ENCODE measurements at regions not wholly inside any gene's neighbourhood (a gene's known extent, or its start where the extent isn't known, plus 50 kb on each side); places are given as distances from the start of the nearest gene placed in this dataset.

DNA sequence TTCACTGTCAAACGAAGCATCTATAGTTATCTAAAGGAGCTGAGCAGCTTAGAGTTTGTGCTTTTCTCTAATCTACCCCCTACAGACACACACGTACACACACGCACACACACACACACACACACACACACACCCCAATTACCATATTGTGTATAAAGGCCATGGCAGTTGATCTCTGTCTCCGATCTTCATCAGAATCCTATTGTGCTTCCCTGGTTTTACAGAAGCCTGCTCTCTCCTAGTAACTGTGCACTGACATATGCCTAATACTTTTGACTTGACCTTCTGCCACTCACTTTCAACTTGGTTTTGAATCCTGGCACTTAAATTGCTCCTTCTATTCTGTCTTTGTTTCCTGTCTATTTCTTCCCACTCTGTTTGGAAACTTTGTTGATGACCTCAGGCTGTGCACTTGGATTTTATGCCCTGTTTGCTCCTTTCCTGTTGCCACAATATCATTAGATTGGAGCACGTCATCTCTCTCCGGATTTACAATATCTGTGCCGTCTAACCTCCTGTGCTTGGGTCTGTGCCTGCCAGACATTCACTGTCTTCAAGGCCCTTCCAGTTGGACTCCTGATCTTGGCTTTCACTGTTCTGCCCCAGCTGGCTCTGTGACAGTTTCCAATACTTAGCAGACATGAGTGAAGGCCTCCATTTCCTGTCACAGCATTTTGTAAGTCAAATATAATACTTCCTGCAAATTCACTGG, 928.1 kb downstream of the FAT4 start:
- H3K27ac ChIP-seq (ENCODE audit: low read depth, low read length): no peak overlapping the region

DNA sequence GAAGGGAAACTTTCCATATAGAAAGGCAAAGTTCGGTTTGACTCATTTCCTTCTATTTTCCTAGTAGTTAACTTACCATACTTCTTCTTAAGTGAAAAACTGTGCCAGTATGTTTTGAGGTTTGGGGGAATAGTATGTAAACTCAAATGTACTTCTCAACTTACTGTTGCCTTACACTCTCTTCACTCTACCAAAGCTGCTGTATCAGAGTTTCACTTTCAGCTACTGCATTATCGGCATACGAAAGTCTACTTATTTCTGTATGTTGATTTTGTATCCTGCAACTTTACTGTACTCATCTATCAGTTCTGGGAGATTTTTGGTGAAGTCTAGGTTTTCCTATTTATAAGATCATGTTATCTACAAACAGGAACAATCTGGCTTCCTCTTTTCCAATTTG, 932.7 kb downstream of the FAT4 start:
- Histone ChIP-seq H3K36me3 (ENCODE audit: control insufficient read depth in 3 of 3, insufficient read depth in 3 of 3, low read length in 3 of 3) (no peaks in the 10 kb centered on the region), H3K9ac (ENCODE audit: low read depth in 1 of 3, low read length in 3 of 3) (no peak overlapping the region), H3K9me3 (ENCODE audit: control insufficient read depth in 3 of 3, low read length in 3 of 3) (no peaks in the 10 kb centered on the region), H3K4me1 (ENCODE audit: control insufficient read depth in 3 of 3, insufficient read depth in 3 of 3, low read length in 3 of 3) (no peaks in the 10 kb centered on the region), H3K27me3 (ENCODE audit: control insufficient read depth in 3 of 3, insufficient read depth in 3 of 3, low read length in 3 of 3) (no peaks in the 10 kb centered on the region), H3K27ac (ENCODE audit: low read depth, low read length) (no peak overlapping the region), H3K4me3 (ENCODE audit: low read length in 3 of 3) (no peak overlapping the region)

More for the DNA sequence above, 928.1 kb downstream of the FAT4 start:
- no peak overlapping the region for H3K9ac ChIP-seq (ENCODE audit: low read depth in 1 of 3, low read length in 3 of 3)
- H3K9me3 ChIP-seq (ENCODE audit: control insufficient read depth in 3 of 3, low read length in 3 of 3): no peaks in the 10 kb centered on the region
- no peaks in the 10 kb centered on the region for H3K4me1 ChIP-seq (ENCODE audit: control insufficient read depth in 3 of 3, insufficient read depth in 3 of 3, low read length in 3 of 3)
- no peaks in the 10 kb centered on the region for H3K36me3 ChIP-seq (ENCODE audit: control insufficient read depth in 3 of 3, insufficient read depth in 3 of 3, low read length in 3 of 3)
- H3K4me3 ChIP-seq (ENCODE audit: low read length in 3 of 3): no peak overlapping the region
- H3K27me3 ChIP-seq (ENCODE audit: control insufficient read depth in 3 of 3, insufficient read depth in 3 of 3, low read length in 3 of 3): no peaks in the 10 kb centered on the region

DNA sequence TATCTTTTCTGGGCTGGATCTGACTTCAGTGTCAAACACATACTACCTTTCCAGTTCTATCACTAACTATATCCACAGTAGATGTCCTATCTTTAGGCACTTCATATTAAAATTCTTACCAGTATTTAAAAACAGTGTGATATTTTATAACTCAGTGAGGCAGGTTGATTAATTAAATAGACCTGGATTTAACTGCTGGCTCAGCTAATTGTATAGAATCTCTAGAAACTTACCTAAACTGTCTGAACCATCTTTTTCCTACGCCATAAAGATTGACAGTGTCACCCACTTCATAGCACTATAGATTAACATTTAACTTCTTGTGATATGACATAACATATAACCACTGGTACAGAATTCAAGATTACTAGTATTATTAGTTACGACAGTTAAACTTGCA, 935.3 kb downstream of the FAT4 start:
- Histone ChIP-seq H3K27ac (ENCODE audit: low read depth, low read length) (no peak overlapping the region), H3K9me3 (ENCODE audit: control insufficient read depth in 3 of 3, low read length in 3 of 3) (no peaks in the 10 kb centered on the region), H3K4me3 (ENCODE audit: low read length in 3 of 3) (no peak overlapping the region), H3K9ac (ENCODE audit: low read depth in 1 of 3, low read length in 3 of 3) (no peak overlapping the region), H3K4me1 (ENCODE audit: control insufficient read depth in 3 of 3, insufficient read depth in 3 of 3, low read length in 3 of 3) (no peaks in the 10 kb centered on the region), H3K27me3 (ENCODE audit: control insufficient read depth in 3 of 3, insufficient read depth in 3 of 3, low read length in 3 of 3) (no peaks in the 10 kb centered on the region), H3K36me3 (ENCODE audit: control insufficient read depth in 3 of 3, insufficient read depth in 3 of 3, low read length in 3 of 3) (no peaks in the 10 kb centered on the region)

DNA sequence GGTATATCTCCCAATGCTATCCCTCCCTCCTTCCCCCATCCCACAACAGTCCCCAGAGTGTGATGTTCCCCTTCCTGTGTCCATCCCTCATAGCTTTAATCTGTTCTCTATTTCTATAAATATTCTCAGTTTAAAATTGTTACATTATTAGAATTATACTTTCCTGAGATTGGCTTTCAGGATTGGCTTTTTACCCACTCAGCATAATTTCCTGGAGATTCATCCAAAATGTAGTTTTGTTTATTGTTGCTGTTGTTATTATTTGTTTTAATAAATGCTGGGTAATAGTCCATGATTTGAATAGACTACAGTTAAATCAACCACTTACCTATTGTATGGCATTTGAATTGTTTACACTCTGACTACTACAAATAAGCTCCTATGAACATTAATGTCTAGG, 936.4 kb downstream of the FAT4 start:
- H3K36me3 ChIP-seq (ENCODE audit: control insufficient read depth in 3 of 3, insufficient read depth in 3 of 3, low read length in 3 of 3): no peaks in the 10 kb centered on the region
- no peak overlapping the region for H3K4me3 ChIP-seq (ENCODE audit: low read length in 3 of 3)
- H3K4me1 ChIP-seq (ENCODE audit: control insufficient read depth in 3 of 3, insufficient read depth in 3 of 3, low read length in 3 of 3): no peaks in the 10 kb centered on the region
- no peak overlapping the region for H3K27ac ChIP-seq (ENCODE audit: low read depth, low read length)
- no peaks in the 10 kb centered on the region for H3K9me3 ChIP-seq (ENCODE audit: control insufficient read depth in 3 of 3, low read length in 3 of 3)
- H3K9ac ChIP-seq (ENCODE audit: low read depth in 1 of 3, low read length in 3 of 3): no peak overlapping the region
- no peaks in the 10 kb centered on the region for H3K27me3 ChIP-seq (ENCODE audit: control insufficient read depth in 3 of 3, insufficient read depth in 3 of 3, low read length in 3 of 3)

DNA sequence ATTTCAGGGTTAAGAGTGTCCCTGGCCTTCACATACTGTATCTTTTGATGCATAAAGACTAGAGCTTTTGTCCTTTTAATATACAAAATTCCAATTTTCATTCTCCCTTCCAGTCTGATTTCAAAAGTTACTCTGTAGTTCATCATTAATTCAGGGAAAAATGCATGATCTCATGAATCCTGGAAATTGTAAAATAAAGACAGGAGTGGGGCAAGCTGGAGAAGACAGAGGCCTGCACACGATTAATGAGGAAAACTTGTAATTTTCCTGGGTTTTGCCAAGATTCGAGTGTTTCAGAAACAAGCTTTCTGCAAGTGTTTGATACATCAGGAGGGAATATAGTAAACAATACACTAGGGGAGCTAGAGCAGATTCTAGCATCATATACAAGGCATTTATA, 947.9 kb downstream of the FAT4 start:
- Histone ChIP-seq H3K36me3 (ENCODE audit: control insufficient read depth in 3 of 3, insufficient read depth in 3 of 3, low read length in 3 of 3) (no peaks in the 10 kb centered on the region), H3K9ac (ENCODE audit: low read depth in 1 of 3, low read length in 3 of 3) (no peak overlapping the region), H3K4me1 (ENCODE audit: control insufficient read depth in 3 of 3, insufficient read depth in 3 of 3, low read length in 3 of 3) (no peaks in the 10 kb centered on the region)

DNA sequence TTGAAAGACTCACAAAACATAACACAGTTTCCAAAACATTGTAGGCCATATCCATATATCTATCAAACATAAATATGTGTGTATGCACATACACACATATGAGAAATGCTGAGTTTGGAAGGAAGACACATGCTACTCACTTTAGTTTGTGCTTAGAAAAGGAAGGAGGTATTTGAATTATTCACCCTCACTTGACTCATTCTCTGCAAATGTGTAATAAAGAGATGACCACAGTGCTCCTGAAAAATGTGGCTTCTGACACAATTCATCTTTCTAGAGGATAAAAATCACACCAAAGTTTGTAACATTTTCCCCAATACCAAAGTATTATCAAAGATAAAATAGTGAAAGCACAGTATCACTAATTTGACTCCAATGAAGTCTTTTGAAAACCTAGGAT, 950.1 kb downstream of the FAT4 start:
- H3K9ac ChIP-seq (ENCODE audit: low read depth in 1 of 3, low read length in 3 of 3): no peak overlapping the region
- no peaks in the 10 kb centered on the region for H3K27me3 ChIP-seq (ENCODE audit: control insufficient read depth in 3 of 3, insufficient read depth in 3 of 3, low read length in 3 of 3)
- H3K9me3 ChIP-seq (ENCODE audit: control insufficient read depth in 3 of 3, low read length in 3 of 3): no peaks in the 10 kb centered on the region

More for the DNA sequence above, 947.9 kb downstream of the FAT4 start:
- Histone ChIP-seq H3K9me3 (ENCODE audit: control insufficient read depth in 3 of 3, low read length in 3 of 3) (no peaks in the 10 kb centered on the region), H3K4me3 (ENCODE audit: low read length in 3 of 3) (no peak overlapping the region), H3K27me3 (ENCODE audit: control insufficient read depth in 3 of 3, insufficient read depth in 3 of 3, low read length in 3 of 3) (no peaks in the 10 kb centered on the region), H3K27ac (ENCODE audit: low read depth, low read length) (no peak overlapping the region)

DNA sequence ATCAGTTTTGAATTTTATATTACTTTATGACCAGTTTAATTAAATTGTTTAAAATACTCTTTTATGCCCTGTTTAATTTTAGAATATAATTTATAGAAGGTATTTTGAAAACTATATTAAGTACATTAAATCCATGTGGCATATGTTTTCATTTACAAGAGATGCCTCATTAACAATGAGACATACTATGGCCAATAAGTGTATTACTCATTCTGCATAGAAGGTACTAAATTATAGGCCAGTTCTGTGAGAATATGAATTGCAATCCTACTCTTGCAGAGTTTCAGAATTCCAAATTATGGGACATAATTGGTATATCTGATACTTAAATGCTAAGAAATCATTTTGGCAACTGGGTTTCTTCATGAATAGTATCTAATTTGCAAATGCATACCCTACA, 951.1 kb downstream of the FAT4 start:
- Histone ChIP-seq H3K9ac (ENCODE audit: low read depth in 1 of 3, low read length in 3 of 3) (no peak overlapping the region), H3K4me3 (ENCODE audit: low read length in 3 of 3) (no peak overlapping the region), H3K9me3 (ENCODE audit: control insufficient read depth in 3 of 3, low read length in 3 of 3) (no peaks in the 10 kb centered on the region), H3K27me3 (ENCODE audit: control insufficient read depth in 3 of 3, insufficient read depth in 3 of 3, low read length in 3 of 3) (no peaks in the 10 kb centered on the region), H3K27ac (ENCODE audit: low read depth, low read length) (no peak overlapping the region), H3K4me1 (ENCODE audit: control insufficient read depth in 3 of 3, insufficient read depth in 3 of 3, low read length in 3 of 3) (no peaks in the 10 kb centered on the region), H3K36me3 (ENCODE audit: control insufficient read depth in 3 of 3, insufficient read depth in 3 of 3, low read length in 3 of 3) (no peaks in the 10 kb centered on the region)

More for the DNA sequence above, 950.1 kb downstream of the FAT4 start:
- Histone ChIP-seq H3K4me3 (ENCODE audit: low read length in 3 of 3) (no peak overlapping the region), H3K36me3 (ENCODE audit: control insufficient read depth in 3 of 3, insufficient read depth in 3 of 3, low read length in 3 of 3) (no peaks in the 10 kb centered on the region), H3K4me1 (ENCODE audit: control insufficient read depth in 3 of 3, insufficient read depth in 3 of 3, low read length in 3 of 3) (no peaks in the 10 kb centered on the region), H3K27ac (ENCODE audit: low read depth, low read length) (no peak overlapping the region)

DNA sequence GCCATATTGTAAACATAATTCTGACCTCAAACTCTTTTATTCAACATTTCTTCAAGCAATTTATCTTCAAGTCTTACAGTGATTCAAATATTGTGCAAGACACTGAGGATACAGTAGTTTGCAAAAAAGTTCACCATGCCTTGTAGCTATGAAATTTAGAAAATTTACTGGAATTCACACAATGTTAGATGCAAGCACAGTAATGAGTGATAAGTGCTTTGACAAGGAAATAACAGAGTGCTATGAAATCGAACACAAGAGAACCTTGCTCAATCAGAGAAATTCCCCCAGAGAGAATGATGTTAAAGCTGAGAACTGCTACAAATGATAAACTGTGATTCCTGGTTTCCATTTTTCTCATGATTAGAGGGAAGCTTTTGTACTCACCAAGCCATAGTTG, 952.9 kb downstream of the FAT4 start:
- Histone ChIP-seq H3K9ac (ENCODE audit: low read depth in 1 of 3, low read length in 3 of 3) (no peak overlapping the region), H3K4me3 (ENCODE audit: low read length in 3 of 3) (no peak overlapping the region), H3K27ac (ENCODE audit: low read depth, low read length) (no peak overlapping the region)

DNA sequence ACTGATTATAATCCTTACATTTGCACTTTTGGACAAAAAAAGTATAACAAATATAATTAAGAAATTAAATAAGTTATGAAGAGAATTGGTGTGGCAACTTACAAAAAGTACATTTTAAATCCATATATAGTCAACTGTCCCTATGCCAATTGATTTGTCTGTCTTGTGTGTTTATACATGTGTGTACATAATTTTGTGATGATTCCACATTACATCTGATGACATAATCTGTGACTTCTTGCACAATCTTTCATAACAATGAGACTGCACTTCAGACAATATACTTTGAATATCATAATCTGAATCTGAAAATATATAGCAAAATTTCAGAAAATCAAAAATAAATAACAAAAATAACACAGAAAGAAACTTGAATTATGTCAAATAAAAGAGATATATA, 953.4 kb downstream of the FAT4 start:
- Histone ChIP-seq H3K4me1 (ENCODE audit: control insufficient read depth in 3 of 3, insufficient read depth in 3 of 3, low read length in 3 of 3) (no peaks in the 10 kb centered on the region), H3K9ac (ENCODE audit: low read depth in 1 of 3, low read length in 3 of 3) (no peak overlapping the region), H3K9me3 (ENCODE audit: control insufficient read depth in 3 of 3, low read length in 3 of 3) (no peaks in the 10 kb centered on the region), H3K4me3 (ENCODE audit: low read length in 3 of 3) (no peak overlapping the region), H3K36me3 (ENCODE audit: control insufficient read depth in 3 of 3, insufficient read depth in 3 of 3, low read length in 3 of 3) (no peaks in the 10 kb centered on the region), H3K27ac (ENCODE audit: low read depth, low read length) (no peak overlapping the region), H3K27me3 (ENCODE audit: control insufficient read depth in 3 of 3, insufficient read depth in 3 of 3, low read length in 3 of 3) (no peaks in the 10 kb centered on the region)

More for the DNA sequence above, 952.9 kb downstream of the FAT4 start:
- Histone ChIP-seq H3K9me3 (ENCODE audit: control insufficient read depth in 3 of 3, low read length in 3 of 3) (no peaks in the 10 kb centered on the region), H3K36me3 (ENCODE audit: control insufficient read depth in 3 of 3, insufficient read depth in 3 of 3, low read length in 3 of 3) (no peaks in the 10 kb centered on the region), H3K4me1 (ENCODE audit: control insufficient read depth in 3 of 3, insufficient read depth in 3 of 3, low read length in 3 of 3) (no peaks in the 10 kb centered on the region), H3K27me3 (ENCODE audit: control insufficient read depth in 3 of 3, insufficient read depth in 3 of 3, low read length in 3 of 3) (no peaks in the 10 kb centered on the region)

DNA sequence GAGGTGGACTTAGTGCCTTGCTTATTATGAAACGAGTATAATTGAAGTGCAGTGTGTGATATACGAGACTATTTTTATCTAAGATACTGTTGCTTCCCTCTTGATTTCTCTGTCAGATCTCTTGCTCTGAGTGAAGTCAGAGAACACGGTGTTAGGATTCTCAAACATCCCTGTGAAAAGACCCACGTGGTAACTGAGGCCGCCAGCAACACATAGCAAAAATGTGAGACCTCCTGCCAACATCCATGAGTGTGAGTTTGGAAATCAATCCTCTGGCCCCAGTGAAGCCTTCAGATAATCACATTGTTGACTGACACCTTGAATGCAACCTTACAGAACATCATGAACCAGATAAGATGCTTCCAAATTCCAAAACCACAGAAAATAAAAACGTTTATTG, 954.4 kb downstream of the FAT4 start:
- no peaks in the 10 kb centered on the region for H3K4me1 ChIP-seq (ENCODE audit: control insufficient read depth in 3 of 3, insufficient read depth in 3 of 3, low read length in 3 of 3)
- no peak overlapping the region for H3K9ac ChIP-seq (ENCODE audit: low read depth in 1 of 3, low read length in 3 of 3)
- H3K4me3 ChIP-seq (ENCODE audit: low read length in 3 of 3): no peak overlapping the region
- H3K9me3 ChIP-seq (ENCODE audit: control insufficient read depth in 3 of 3, low read length in 3 of 3): no peaks in the 10 kb centered on the region
- no peak overlapping the region for H3K27ac ChIP-seq (ENCODE audit: low read depth, low read length)
- H3K27me3 ChIP-seq (ENCODE audit: control insufficient read depth in 3 of 3, insufficient read depth in 3 of 3, low read length in 3 of 3): no peaks in the 10 kb centered on the region
- H3K36me3 ChIP-seq (ENCODE audit: control insufficient read depth in 3 of 3, insufficient read depth in 3 of 3, low read length in 3 of 3): no peaks in the 10 kb centered on the region
